ES-I3 (cell line): ENCODE measurements at regions not wholly inside any gene's neighbourhood (a gene's known extent, or its start where the extent isn't known, plus 50 kb on each side); places are given as distances from the start of the nearest gene placed in this dataset.
"Not testable (repeated sequence)": the region's sequence is repeated elsewhere in the genome, so short reads cannot be mapped to it uniquely, and the experiment has no call there.

Source experiments
- H3K36me3 ChIP-seq: 2 replicates; pipeline ENCODE4 v1.6.1; 2013; ENCODE audit warnings: mild to moderate bottlenecking, low read length, control low read depth, moderate library complexity; ENCODE audit not compliant: insufficient read depth
- H3K4me1 ChIP-seq: 2 replicates; pipeline ENCODE4 v1.6.1; 2013; ENCODE audit warnings: mild to moderate bottlenecking, control low read depth, low read length; ENCODE audit not compliant: insufficient read depth
- H3K9ac ChIP-seq: 2 replicates; pipeline ENCODE4 v1.6.1; 2013; ENCODE audit warnings: low read depth, mild to moderate bottlenecking, low read length, moderate library complexity
- H3K9me3 ChIP-seq: 2 replicates; pipeline ENCODE4 v1.6.1; 2013; ENCODE audit warnings: mild to moderate bottlenecking, low read length, moderate library complexity; ENCODE audit not compliant: control insufficient read depth, insufficient read depth

DNA sequence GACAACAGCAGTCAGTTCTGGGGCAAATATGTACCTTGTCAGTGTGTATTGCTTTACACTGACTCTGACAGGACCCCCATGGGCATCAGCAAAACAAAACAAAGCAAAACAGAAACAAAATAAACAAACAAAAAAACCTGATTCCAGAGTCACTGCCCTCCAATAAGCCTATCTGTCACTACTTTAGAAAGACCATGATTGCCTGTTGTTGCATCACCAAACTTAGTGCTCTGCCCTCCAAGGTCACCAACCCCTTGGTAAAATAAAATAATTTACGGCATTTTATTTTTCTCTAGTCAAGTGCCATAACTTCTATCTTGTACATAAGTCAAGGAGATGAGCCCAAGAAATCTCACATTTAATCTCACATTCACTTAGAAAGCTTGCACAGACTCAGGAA is 120.9 kb upstream of the ADAMTS3 start:
- H3K4me1 ChIP-seq: no peaks in the 10 kb centered on the region
- no peaks in the 10 kb centered on the region for H3K36me3 ChIP-seq
- H3K9me3 ChIP-seq: no peaks in the 10 kb centered on the region
- H3K9ac ChIP-seq: no peak overlapping the region

DNA sequence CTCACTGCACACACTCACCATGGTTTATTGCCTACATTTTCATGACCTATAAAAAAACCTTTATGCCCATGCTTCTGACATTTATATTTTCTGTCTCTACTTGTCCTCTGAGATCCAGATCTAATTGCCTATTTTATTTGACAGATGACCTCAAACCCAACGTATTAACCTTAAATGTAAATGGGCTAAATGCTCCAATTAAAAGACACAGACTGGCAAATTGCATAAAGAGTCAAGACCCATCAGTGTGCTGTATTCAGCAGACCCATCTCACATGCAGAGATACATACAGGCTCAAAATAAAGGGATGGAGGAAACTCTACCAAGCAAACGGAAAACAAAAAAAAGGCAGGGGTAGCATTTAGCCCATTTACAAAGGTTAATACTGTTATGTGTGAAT is 117.4 kb upstream of the ADAMTS3 start:
- H3K9ac ChIP-seq, H3K9me3 ChIP-seq, H3K36me3 ChIP-seq, H3K4me1 ChIP-seq: not testable (repeated sequence)

DNA sequence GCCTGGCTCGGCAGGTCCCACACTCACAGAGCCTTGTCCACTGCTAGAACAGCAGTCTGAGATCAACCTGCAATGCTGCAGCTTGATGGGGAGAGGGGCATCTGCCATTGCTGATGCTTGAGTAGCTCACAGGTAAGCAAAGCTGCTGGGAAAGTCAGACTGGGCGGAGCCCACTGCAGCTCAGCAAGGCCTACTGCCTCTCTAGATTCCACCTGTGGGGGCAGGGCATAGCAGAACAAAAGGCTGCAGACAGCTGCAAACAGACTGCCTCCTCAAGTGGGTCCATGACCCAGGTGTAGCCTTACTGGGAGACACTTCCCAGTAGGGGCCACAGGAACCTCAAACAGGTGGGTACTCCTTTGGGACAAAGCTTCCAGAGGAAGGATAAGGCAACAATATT is 110.6 kb upstream of the ADAMTS3 start:
- Histone ChIP-seq H3K9me3 (no peaks in the 10 kb centered on the region), H3K4me1 (no peaks in the 10 kb centered on the region), H3K9ac (no peak overlapping the region), H3K36me3 (no peaks in the 10 kb centered on the region)

DNA sequence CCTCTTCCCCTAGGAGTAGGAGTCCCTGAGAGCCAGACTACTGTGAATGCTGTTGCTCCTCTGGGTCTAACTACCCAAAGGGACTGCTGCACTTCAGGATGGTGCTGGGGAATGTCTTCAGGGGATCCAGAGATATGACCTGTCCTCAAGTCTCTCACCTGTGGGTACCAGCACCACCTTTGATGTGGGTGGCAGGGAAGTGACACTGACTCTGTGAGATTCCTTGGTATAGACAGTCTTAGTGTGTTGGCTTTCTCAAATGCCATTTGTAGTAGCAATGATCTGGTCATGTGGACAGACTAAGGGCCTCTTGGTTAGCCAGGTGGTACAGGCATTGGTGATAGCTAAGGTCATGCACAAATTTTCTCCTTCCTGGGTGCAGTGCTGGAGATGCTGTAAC is 108.9 kb upstream of the ADAMTS3 start:
- no peak overlapping the region for H3K9ac ChIP-seq
- no peaks in the 10 kb centered on the region for H3K4me1 ChIP-seq
- H3K9me3 ChIP-seq: no peaks in the 10 kb centered on the region

DNA sequence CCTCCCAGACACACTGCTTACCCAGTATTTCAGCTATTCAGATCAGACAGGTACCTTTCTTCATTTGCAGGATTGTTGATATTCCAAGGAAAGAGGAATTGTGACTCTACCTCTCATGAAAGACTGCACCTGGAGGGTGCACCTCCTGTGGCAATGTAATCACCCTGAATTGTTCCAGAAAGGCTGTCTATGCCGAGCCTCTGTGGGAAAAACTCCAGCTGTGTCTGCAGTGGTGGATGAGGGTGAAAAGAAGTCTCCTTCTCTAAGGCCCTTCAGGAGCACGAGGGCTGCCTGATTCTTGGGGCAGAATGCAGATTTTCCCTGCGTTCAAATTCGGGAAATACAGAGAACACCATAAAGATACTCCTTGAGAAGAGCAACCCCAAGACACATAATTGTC is 108.2 kb upstream of the ADAMTS3 start:
- H3K4me1 ChIP-seq: no peaks in the 10 kb centered on the region
- H3K9ac ChIP-seq: no peak overlapping the region
- no peaks in the 10 kb centered on the region for H3K36me3 ChIP-seq
- H3K9me3 ChIP-seq: no peaks in the 10 kb centered on the region

More for the DNA sequence above, 108.9 kb upstream of the ADAMTS3 start:
- no peaks in the 10 kb centered on the region for H3K36me3 ChIP-seq

DNA sequence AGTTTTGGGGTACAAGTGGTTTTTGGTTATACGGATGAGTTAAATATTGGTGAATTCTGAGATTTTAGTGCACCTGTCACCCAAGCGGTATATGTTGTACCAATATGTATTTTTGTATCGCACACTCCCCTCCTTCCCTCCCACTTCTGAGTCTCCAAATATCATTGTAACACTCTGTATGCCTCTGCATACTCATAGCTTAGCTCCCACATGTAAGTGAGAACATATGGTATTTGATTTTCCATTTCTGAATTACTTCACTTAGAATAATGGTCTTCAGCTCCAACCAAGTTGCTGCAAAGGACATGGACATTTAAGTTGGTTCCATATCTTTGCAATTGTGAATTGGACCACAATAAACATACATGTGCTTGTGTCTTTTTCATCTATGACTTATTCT is 103.0 kb upstream of the ADAMTS3 start:
- Histone ChIP-seq H3K36me3 (no peaks in the 10 kb centered on the region), H3K4me1 (peaks cover 6% of the 10 kb centered on the region; the same call in 1 of the 2 replicates), H3K9ac (no peak overlapping the region), H3K9me3 (no peaks in the 10 kb centered on the region)

DNA sequence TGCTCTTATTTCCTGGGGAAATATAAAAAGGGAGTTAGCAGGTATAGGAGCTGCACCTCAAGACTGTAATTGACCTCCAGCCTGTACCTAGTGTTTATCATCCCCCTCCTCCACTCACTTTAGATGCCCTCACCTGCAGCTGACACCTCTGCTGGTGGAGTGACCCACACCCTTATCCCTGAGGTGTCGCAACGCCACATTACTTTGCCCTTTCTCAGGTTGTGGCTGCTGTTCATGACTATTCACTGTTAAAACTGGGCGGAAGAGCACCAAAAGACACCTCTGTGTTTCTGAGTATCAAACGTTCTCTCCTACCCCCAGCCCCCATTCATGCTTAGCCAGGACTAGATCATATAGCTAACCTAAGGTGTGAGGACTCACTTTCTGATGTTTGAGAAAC is 101.5 kb upstream of the ADAMTS3 start:
- Histone ChIP-seq H3K36me3 (no peaks in the 10 kb centered on the region), H3K9ac (no peak overlapping the region), H3K4me1 (peaks cover 18% of the 10 kb centered on the region), H3K9me3 (no peaks in the 10 kb centered on the region)

DNA sequence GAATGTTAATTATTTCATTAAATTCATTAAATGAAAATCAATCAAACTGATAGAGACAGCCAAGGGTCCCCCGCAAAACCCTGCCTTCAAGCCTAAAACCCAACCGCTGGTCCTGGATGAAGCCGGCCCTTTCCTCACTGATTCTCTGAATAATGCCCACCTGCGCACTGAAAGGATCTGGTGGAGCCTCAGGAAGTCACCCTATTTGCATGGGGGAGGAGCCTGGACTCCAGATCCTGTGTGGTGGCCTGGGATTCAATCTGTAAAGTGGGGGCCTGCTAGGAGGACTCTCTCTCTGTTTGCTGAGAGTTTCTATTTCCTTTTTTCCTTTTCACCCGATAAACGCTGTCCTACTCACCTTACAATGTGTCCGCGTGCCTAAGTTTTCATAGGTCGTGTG is 97.9 kb upstream of the ADAMTS3 start:
- H3K9me3 ChIP-seq: no peaks in the 10 kb centered on the region
- H3K9ac ChIP-seq: no peak overlapping the region
- H3K36me3 ChIP-seq: no peaks in the 10 kb centered on the region
- H3K4me1 ChIP-seq: peaks cover 38% of the 10 kb centered on the region

DNA sequence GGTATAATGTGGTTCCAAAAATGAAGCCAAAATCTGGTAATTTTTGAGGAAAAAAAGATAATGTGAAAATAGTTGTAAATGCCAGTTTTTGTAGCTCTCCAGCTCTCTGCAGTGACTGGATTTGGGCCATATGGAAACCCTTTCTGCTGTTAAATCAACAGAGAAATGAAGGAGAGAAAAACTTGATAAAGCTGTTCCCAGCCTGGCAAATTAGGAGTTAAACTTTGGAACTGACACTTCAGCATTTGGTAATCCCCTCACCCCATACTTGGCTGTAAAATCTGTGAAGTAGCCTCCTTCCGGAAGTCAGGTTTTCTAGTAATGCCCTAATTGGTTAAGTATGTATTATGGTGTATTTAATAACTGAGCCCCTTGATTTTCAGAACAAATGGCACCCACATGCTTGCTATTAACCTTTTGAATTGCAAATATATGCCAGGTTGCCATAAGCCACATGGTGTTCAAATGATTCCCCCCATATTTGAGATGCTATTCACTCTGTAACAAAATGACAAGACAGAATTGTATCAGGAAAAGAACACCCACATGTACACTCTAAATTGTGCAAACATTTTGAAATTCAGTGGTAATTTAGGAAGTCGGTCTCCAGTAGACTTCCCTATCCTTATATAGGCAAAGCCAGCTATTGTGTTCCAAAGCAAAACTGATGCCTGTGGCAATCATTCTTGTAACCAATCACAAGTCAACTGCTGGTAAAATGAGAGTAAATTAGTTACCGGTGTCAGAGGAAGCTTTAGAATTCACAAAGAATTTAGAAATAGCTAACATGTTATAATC is 96.3 kb upstream of the ADAMTS3 start:
- no peaks in the 10 kb centered on the region for H3K36me3 ChIP-seq
- H3K9ac ChIP-seq: no peak overlapping the region
- H3K4me1 ChIP-seq: peaks cover 38% of the 10 kb centered on the region
- no peaks in the 10 kb centered on the region for H3K9me3 ChIP-seq

DNA sequence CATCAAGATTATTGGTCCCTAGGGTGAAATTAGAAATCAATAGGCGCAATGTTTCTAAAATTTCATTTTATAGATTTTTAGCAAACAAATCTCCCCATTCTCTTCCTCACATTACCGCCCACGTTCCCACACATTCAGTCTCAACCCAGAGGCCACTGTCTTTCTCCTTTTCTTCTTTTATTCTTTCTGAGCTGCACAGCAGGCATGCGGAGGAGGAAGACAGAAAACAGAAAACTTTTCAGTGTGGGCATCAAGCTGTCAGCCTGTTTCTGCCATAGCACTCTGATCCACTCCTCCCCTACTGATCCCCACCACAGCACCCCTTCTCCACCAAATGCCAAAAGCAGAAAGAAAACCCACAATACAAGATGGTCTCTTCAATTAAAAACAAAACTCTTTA is 94.8 kb upstream of the ADAMTS3 start:
- Histone ChIP-seq H3K9me3 (no peaks in the 10 kb centered on the region), H3K9ac (no peak overlapping the region), H3K36me3 (no peaks in the 10 kb centered on the region), H3K4me1 (peaks cover 38% of the 10 kb centered on the region)

DNA sequence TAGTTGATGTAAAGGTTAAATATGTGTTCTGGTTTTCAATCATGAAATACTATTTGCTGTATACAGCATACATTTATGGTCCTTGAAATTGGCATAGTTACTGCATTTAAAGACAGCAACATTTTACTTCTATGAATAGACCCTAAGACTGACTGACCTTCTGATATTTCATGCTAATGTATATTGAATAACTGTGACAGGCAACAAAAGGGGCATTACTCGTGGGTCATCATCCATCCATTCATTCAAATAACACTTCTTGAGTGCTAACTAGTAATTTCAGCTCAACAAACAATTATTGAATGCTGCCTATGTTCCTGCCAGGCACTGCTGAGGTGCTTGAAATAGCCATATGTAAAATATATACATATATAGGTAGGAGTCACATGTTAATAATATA is 92.8 kb upstream of the ADAMTS3 start:
- H3K4me1 ChIP-seq: peaks cover 33% of the 10 kb centered on the region
- no peak overlapping the region for H3K9ac ChIP-seq

DNA sequence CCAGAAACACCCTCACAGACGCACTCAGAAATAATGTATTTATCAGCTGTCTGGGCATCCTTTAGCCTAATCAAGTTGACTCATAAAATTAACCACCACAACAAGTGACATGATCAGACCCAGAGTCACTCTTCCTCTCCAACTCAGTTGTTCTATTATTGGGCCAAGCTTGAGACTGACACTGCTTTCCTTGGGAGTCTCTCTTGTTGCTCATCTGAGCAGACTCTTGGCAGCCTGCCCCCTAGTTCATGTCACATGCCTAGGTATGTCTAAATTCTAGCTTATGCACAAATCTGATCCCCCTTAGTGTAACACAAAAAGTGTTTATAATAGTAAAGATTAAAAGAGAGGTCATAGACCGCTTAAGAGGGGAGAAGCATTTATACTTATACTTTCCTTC is 72.6 kb upstream of the ADAMTS3 start:
- H3K4me1 ChIP-seq: no peaks in the 10 kb centered on the region
- no peaks in the 10 kb centered on the region for H3K36me3 ChIP-seq
- H3K9me3 ChIP-seq: peaks cover 7% of the 10 kb centered on the region; the same call in 1 of the 2 replicates
- no peak overlapping the region for H3K9ac ChIP-seq

More for the DNA sequence above, 92.8 kb upstream of the ADAMTS3 start:
- no peaks in the 10 kb centered on the region for H3K36me3 ChIP-seq
- no peaks in the 10 kb centered on the region for H3K9me3 ChIP-seq

DNA sequence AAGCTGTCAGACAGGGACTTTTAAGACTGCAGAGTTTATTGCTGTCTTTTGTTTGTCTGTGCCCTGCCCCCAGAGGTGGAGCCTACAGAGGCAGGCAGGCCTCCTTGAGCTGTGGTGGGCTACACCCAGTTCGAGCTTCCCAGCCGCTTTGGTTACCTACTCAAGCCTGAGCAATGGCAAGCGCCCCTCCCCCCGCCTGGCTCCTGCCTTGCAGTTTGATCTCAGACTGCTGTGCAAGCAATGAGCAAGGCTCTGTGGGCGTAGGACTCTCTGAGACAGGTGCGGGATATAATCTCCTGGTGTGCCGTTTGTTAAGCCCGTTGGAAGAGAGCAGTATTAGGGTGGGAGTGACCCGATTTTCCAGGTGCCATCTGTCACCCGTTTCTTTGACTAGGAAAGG is 67.8 kb upstream of the ADAMTS3 start:
- not testable (repeated sequence) for H3K36me3 ChIP-seq, H3K9me3 ChIP-seq

DNA sequence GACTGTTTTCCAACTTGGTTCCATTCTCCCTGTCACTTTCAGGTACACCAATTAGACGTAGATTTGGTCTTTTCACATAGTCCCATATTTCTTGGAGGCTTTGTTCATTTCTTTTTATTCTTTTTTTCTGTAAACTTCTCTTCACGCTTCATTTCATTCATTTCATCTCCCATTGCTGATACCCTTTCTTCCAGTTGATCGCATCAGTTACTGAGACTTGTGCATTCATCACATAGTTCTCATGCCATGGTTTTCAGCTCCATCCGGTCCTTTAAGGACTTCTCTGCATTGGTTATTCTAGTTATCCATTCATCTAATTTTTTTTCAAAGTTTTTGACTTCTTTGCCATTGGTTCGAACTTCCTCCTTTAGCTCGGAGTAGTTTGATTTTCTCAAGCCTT is 66.9 kb upstream of the ADAMTS3 start:
- not testable (repeated sequence) for H3K9ac ChIP-seq, H3K36me3 ChIP-seq, H3K4me1 ChIP-seq, H3K9me3 ChIP-seq

More for the DNA sequence above, 67.8 kb upstream of the ADAMTS3 start:
- not testable (repeated sequence) for H3K4me1 ChIP-seq, H3K9ac ChIP-seq

DNA sequence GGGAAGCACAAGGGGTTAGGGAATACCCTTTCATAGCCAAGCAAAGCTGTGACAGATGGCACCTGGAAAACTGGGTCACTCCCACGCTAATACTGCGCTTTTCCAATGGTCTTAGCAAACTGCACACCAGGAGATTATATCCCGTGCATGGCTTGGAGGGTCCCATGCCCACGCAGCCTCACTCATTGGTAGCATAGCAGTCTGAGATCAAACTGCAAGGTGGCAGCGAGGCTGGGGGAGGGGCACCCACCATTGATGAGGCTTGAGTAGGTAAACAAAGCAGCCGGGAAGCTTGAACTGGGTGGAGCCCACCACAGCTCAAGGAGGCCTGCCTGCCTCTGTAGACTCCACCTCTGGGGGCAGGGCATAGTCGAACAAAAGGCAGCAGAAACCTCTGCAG is 63.2 kb upstream of the ADAMTS3 start:
- not testable (repeated sequence) for H3K9me3 ChIP-seq, H3K4me1 ChIP-seq, H3K9ac ChIP-seq, H3K36me3 ChIP-seq
